Transverse colon (tissue), 4 donors: ENCODE measurements at regions not wholly inside any gene's neighbourhood (a gene's known extent, or its start where the extent isn't known, plus 50 kb on each side); places are given as distances from the start of the nearest gene placed in this dataset.

Experiments used
- EP300 ChIP-seq: sonication (generic); formaldehyde crosslinking; IDR thresholded peaks from one replicate; pipeline ENCODE4 v1.6.1; 2017; ENCODE audit warnings: antibody characterized with exemption, low read depth
- POLR2A ChIP-seq: fragments of 450-650 bp; IDR thresholded peaks from one replicate; pipeline ENCODE4 v1.6.1; 2016; ENCODE audit warnings: antibody characterized with exemption, mild to moderate bottlenecking, moderate library complexity
- POLR2AphosphoS5 ChIP-seq, 3 donors: sonication (generic); formaldehyde crosslinking; IDR thresholded peaks; one replicate each; pipeline ENCODE4 v1.6.1; 2016; ENCODE audit warnings: antibody characterized with exemption in 3 of 3
- TF ChIP-seq, protein P1 (sequence below), 5 experiments: fragments of 200-600 bp in 3 of 5; fragments of 450-650 bp in 2 of 5; sonication (generic) in 3 of 5; IDR thresholded peaks; 1 replicate in 2 of 5; 2 replicates in 3 of 5; pipeline ENCODE4 v1.5.1; 2016 to 2017; ENCODE audit warnings: antibody characterized with exemption in 5 of 5, inconsistent platforms in 3 of 5, mild to moderate bottlenecking in 2 of 5, moderate library complexity in 1 of 5

DNA sequence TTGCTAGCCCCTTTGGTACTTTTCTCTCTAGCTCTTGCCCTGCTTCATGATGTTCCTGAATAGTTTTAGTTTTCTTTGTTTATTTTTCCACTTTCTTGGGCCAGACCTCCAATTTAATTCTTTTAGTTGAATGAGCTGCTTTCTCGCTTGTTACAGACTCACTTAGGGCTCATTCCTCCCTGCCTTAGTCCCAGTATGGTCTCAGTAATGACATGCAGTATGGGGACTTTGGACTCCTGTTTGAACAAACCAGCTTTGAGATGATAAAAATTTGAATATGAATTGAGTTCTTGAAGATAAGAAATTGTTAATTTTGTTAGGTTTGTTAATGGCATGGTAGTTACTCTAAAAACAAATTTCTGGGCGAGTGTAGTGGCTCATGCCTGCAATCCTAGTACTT lies 284.8 kb upstream of the DMRT1 start:
- TF ChIP-seq POLR2AphosphoS5 (IDR thresholded peaks at IDR 0.05), result no peak
- TF ChIP-seq, protein P1, sequence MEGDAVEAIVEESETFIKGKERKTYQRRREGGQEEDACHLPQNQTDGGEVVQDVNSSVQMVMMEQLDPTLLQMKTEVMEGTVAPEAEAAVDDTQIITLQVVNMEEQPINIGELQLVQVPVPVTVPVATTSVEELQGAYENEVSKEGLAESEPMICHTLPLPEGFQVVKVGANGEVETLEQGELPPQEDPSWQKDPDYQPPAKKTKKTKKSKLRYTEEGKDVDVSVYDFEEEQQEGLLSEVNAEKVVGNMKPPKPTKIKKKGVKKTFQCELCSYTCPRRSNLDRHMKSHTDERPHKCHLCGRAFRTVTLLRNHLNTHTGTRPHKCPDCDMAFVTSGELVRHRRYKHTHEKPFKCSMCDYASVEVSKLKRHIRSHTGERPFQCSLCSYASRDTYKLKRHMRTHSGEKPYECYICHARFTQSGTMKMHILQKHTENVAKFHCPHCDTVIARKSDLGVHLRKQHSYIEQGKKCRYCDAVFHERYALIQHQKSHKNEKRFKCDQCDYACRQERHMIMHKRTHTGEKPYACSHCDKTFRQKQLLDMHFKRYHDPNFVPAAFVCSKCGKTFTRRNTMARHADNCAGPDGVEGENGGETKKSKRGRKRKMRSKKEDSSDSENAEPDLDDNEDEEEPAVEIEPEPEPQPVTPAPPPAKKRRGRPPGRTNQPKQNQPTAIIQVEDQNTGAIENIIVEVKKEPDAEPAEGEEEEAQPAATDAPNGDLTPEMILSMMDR (IDR thresholded peaks at IDR 0.05), result no peak
- no peak for TF ChIP-seq EP300
- no peak for TF ChIP-seq POLR2A
